ENCODE measurements at regions not wholly inside any gene's neighbourhood (a gene's known extent, or its start where the extent isn't known, plus 50 kb on each side); places are given as distances from the start of the nearest gene placed in this dataset.
"Not testable (repeated sequence)": the region's sequence is repeated elsewhere in the genome, so short reads cannot be mapped to it uniquely, and the experiment has no call there.

DNA sequence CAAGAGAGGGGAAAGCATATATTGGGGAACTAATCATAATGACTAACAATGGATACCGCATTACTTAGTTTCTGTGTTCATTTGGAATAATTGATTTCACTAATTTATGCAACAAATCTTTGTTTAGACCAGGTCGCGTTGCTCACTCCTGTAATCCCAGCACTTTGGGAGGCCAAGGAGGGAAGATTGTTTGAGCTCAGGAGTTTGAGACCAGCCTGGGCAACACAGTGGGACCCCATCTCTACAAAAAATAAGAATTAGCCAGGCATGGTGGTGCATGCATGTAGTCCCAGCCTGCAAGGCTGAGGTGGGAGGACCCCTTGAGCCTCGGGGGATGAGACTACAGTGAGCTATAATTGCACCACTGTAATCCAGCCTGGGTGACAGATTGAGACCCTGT, 585.7 kb upstream of the CBLB start:
- no peak for DNase-seq (ENCODE audit: low spot score)

DNA sequence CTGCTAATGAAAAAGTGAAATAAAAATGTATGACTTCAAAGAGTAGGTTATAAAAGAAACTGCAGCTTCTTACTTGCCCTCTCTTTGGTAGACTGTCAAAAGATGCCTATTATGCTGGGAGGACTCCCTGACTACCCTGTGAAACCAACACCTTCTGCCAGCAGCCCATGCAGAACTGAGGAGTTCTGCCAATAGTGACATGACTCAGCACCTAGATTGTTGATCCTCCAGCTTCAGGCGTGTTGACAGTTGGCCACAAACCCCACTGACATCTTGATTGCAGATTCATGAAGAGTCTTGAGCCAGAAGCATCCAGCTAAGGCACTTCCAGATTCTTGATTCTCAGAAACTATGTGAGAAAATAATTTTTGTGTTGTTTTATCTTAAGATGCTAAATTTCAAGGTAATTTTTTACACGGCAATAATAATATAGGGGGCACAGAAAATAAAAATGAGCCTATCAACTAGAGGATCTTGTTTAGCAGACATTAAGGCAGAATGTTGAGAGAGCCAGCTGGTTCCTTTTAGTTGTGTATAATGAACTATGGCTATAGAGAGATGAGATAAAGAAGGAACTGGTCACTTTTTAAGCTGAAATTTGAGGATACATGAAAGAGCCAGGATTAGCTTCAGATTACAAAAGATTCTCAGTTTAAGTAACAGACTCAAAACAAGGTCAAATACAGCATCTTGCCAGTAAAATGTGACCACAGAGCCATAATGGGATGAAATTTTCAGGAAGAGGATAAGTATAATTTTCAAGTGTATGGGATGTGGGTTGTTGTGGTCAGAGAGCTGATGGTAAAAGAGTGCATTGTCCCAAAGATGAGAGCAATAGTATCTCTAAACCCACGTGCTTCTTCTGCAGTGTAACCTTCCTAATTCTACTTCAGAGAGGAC, 588.7 kb upstream of the CBLB start:
- DNase-seq (ENCODE audit: low spot score): peak; percentile 87

DNA sequence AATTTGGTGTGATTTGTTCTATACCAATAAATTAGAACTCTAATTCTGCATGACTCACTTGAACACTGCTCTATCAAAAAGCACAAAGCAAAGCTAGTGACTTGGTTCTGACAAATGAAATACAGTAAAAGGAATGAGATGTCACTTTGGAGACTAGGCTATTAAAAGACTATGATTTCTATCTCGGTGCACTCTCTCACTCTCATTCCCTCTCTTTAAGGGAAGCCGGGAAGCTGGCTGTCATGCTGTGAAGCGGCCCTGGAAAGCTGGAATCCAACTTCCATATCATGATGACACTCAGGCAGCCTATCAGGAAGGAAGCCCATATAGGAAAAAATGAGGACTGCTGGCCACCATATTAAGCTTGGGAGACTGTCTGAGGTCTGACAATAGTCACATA, 590.1 kb upstream of the CBLB start:
- no peak for DNase-seq (ENCODE audit: low spot score)

DNA sequence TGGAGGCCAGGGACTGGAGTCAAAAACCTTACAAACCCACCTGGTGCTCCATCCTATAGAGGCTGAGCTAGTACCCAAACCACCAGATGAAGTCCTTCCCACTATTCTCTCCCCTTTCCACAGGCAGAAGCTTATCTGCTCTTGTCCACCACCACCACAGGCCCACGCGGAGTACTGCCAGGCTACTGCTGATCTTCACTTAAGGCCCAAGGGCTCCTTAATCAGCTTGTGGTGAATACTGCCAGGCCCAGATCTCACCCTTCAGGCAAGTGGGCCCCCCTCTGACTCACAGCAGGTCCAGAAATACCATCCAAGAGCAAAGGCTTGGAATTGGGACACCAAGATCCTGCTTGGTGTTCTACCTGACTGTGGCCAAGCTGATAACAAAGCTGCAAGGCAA, 598.1 kb upstream of the CBLB start:
- no peak for DNase-seq (ENCODE audit: low spot score)

DNA sequence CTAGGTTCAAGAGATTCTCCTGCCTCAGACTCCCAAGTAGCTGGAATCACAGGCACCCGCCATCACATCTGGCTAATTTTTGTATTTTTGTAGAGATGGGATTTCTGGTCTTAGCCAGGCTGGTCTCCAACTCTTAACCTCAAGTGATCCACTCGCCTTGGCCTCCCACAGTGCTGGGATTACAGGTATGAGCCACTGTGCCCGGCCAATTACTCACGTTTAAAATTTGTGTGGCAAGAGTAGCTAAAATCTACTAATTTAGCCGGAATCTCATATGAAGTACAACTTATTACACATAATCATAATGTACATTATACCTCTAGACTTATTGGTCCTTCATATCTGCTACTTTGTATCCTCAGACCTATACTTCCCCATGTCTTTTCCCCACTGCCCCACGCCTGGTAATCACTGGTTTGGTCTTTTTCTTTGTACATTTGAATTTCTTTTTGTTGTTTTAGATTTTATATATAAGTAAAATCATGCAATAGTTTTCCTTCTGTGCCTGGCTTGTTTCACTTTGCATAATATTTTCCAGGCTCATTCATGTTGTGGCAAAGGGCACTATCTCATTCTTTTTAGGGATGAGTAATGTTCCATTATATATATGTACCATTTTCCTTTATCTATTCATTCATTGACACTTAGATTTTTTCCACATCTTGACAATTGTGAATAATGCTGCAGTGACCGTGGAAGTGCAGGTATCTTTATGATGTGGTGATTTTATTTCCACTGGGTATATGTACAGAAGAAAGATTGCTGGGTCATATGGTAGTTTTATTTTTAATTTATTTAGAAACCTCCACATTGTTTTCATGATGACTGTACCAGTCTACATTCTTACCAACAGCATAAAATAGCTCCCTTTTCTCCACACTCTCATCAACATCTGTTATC, 605.0 kb upstream of the CBLB start:
- no peak for DNase-seq (ENCODE audit: low spot score)

DNA sequence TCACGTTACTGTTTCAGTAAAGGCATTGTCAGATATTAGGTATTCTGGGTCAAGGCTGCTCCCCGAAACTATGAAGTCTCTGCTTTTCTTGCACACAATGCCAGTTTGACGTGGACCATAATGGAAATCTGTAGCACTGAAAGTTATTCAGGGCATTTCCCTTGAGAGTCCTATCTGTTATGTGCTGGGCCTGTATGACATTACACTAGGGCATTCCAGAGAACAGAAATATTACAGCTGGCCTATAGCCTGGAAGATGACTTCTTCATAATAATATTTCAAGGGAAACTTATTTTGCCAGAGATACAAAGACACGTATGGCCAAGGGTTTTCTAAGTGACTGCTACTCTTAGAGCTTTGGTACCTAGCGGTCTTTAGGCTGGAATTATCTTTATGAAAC, 613.6 kb upstream of the CBLB start:
- no peak for DNase-seq (ENCODE audit: low spot score)

DNA sequence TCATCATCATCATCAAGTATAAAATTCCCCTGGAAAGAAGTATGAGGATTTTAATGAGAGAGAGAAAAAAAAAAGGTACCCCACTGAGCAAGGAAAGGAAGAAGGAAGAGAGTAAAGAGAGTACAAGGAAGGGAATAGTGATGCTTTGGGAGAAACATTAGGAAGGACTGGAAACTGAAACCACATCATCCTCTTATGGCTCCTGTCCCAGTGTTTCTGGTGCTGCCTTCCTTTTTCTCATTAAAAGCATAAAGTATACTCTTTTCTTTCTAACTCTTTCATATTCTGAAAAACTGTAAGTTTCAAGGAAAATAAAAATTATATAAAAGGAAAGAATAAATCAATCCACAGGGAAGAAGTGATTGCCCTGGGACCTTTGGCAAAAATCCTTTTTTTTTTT, 616.4 kb upstream of the CBLB start:
- no peak for DNase-seq (ENCODE audit: low spot score)

DNA sequence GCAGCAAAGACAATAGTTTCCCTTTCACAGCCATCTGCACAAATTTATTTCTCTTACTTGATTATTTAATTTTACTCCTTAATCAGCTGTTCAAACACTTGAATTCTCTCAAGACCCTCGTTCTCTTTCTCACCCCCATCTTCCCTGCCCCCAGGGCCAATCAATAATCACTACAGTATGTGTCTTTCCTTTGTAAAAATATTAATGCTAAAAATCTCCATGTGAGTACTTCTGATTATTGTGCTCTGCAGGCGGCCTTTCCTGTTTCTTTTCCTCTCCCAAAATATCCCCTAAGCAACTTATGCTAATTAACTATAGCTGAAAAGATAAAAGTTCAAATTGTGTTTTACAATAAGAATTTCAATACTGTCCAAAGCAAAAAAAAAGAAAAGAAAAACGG, 617.0 kb upstream of the CBLB start:
- DNase-seq (ENCODE audit: low spot score): no peak

DNA sequence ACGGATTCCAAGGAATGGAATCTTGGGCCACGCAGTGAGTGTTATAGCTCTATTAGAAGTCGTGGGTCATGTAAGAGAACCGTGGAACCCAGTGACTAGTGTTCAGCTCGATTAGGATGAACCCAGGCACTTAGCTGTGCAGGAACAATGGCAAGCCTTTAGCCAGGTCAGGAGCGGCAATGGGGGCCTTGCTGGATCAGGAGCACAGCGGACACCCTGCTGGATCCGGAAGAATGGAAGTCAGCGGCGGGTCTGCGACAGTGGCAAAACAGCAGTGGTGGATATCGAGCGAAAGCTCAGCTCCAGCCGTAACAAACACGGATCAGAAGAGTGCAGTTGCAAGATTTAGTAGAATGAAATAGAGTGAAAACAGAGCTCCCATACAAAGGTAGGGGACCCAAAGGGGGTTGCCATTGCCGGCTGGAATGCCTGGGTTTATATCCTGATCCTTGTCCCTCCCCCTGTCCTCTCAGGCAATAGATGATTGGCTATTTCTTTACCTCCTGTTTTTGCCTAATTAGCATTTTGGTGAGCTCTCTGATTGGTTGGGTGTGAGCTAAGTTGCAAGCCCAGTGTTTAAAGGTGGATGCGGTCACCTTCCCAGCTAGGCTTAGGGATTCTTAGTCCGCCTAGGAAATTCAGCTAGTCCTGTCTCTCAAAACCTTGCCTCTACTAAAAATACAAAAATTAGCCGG, 618.3 kb upstream of the CBLB start:
- DNase-seq (ENCODE audit: low spot score): not testable (repeated sequence)

DNA sequence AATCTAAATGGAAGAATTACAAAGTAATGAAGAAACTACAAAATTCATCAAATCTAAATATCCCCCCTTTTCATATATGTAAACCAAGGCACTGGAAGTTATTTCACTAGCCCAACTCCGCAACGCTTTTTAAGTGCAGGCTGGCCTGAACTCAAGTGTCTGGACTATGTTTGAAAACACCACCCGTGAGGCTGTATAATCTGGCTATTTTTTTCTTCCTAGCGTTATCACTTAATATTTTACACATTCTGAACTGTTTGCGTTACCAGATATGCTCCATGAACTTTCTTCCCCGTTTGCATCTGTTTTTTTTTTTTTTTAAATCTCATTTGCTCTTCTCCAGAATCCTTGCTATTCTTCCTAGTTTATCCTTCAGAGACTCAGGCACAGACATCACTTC, 619.5 kb upstream of the CBLB start:
- no peak for DNase-seq (ENCODE audit: low spot score)

DNA sequence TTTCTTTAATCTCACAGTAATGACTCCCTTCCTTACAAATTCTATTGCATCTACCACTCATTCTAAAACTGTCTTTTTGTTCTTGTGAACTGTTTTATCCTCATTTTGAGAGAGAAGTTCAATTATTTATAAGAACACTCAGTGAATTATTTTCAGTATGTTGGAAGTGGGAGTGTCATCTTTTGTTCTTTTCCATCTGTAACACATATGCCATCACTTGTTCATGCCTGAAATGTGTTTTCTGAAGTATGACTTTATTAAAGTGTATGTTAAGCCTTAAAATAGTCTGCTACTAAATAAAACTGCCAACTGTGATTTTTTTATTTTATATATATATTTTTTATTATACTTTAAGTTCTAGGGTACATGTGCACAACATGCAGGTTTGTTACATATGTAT, 623.0 kb upstream of the CBLB start:
- no peak for DNase-seq (ENCODE audit: low spot score)

DNA sequence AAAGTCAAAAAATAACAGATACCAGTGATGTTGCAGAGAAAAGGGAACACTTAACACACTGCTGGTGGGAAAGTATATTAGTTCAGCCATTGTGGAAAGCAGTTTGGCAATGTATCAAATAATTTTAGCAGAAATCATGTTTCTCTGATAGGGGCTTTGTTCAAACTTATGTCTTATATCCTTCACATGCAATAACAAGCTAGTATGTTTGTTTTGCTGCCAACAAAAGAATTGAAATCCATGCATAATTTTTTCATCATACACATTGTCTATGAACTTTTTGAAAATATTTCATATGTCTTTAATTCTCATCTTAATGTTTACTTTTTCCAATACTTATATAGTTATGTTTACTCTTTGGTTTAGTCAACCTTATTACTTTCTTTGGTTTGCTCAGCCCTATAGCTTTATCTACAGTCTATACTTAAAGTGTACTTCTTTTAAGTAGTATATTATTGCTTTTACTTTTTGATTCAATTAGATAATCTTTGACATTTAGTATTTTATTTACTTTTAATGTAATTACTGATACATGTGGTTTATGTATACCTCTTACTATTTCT, 639.6 kb upstream of the CBLB start:
- DNase-seq (ENCODE audit: low spot score): no peak

DNA sequence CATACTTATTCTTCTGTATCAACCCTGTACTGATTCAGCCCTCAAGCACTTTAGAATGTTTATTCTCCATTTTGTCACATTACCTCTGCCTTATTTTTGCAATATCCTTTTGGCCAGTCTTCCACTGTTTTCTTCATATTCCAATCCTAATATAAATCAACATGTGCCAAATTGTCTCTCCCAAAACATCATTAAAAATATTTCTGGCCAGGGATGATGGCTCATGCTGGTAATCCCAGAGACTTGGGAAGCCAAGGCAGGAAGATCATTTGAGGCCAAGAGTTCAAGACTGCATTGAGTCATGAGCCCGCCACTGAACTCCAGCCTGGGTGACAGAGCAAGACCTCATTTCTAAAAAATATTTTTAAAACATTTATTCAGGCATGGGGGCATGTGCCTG, 641.4 kb upstream of the CBLB start:
- DNase-seq (ENCODE audit: low spot score): no peak

DNA sequence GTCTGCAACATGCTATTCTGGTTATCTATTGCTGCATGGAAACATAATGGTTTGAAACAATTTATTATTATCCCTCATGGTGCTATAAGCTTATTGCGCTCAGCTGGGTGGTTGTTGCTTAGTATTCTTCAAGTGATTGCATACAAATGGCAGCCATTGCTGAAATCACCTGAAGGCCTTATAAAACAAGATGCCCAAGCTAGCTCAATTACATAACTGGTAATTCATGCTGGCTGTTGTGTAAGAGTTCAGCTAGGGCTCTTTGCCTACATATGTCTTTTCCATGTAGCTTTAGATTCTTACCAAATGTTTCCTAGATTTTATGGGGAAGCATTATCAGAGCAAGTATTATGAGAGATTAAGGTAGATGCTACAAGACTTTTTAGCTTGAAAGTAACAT, 644.0 kb upstream of the CBLB start:
- DNase-seq (ENCODE audit: low spot score): no peak

DNA sequence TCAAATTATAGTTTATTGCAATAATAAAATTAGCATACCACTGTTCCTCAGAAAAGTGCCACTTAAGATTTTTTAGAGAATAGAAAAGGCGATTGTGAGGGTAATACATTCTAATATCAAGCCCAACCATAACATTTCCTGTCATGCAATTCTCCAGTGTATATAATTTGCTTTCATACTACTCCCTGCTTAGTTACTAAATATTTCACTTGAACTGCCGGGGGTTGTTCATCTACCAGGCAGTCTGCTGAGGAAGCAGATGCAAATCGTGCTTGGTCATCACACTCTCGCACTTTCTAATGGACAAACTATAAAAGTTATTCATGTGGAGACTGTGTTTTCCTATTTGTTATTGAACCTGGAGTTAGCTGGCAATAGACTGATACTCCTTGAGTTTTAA, 645.6 kb upstream of the CBLB start:
- DNase-seq (ENCODE audit: low spot score): no peak

DNA sequence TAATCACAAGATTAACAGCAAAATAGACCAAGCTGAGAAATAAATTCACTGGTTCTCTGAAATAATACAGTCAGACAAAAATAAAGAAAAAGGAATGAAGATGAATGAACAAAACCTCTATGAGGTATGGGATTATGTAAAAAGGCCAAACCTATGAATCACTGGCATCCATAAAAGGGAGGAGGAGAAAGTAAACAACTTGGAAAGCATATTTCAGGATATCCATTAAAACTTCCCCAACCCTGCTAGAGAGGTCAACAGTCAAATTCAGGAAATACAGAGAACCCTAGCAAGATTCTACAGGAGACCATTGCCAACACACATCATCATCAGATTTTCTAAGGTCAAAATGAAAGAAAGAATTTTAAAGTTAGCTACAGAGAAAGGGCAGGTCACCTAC, 649.7 kb upstream of the CBLB start:
- DNase-seq (ENCODE audit: low spot score): peak; percentile 70

DNA sequence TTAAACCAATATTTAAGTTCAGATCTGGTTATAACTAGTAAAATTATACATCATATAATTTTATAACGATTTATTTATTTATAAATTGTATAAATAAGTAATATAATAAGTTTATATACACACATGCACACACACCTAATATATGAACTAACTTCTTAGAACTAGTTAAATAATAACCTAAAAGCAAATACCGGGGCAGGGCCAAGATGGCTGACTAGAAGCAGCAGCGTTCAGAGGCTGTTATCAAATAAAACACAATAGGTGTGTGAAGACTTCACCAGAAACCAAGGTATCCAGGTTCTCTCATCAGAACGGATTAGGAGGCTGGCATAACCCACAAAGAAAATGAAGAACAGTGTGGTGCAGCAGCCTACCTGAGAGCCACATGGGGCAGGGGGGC, 653.6 kb upstream of the CBLB start:
- DNase-seq (ENCODE audit: low spot score): no peak

DNA sequence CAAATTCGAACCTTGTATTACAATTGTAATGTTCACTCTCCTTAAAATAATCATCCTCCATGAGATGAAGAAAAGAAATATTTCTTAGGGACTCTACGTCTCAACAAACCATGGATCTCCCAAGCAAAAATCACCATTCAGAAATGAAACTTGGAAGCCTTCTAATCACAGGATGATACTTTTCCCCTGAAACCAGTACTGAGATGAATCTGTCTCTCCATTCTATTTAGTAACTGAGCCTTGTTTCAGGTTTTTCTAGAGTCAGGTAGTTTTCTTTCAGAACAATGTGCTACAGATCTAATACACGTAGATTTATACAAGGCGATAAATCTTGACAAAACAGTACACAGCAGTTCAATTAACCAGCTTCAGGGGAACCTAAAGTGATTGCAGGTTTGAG, 660.1 kb upstream of the CBLB start:
- DNase-seq (ENCODE audit: low spot score): no peak

DNA sequence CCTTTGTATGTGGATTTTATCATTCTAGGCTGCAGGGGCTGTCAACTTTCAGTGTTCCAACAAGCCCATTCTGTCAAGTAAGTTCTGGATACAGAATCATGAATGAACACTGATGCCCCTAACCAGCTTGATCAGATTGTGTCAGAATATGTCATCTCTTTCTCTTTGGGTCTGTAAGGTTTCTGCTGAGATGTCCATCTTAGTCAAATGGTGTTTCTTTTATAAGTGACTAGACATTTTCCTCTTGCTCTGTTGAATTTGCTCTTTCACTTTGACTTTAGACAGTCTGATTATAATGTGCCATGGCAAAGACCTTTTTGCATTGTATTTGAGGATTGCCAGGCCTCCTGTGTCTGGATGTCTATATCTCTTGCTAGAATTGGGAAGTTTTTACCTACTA, 660.9 kb upstream of the CBLB start:
- DNase-seq (ENCODE audit: low spot score): no peak

DNA sequence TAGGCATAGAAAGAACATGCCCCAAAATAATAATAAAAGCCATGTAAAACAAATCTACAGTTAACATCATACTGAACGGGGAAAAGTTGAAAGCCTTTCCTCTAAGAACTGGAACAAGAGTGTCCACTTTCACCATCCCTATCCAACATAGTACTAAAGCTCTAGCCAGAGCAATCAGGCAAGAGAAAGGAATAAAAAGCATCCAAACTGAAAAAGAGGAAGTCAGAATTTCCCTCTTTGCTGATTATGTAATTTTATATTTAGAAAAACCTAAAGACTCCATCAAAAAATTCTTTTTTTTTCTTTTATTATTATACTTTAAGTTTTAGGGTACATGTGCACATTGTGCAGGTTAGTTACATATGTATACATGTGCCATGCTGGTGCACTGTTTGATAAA, 661.6 kb upstream of the CBLB start:
- DNase-seq (ENCODE audit: low spot score): no peak

DNA sequence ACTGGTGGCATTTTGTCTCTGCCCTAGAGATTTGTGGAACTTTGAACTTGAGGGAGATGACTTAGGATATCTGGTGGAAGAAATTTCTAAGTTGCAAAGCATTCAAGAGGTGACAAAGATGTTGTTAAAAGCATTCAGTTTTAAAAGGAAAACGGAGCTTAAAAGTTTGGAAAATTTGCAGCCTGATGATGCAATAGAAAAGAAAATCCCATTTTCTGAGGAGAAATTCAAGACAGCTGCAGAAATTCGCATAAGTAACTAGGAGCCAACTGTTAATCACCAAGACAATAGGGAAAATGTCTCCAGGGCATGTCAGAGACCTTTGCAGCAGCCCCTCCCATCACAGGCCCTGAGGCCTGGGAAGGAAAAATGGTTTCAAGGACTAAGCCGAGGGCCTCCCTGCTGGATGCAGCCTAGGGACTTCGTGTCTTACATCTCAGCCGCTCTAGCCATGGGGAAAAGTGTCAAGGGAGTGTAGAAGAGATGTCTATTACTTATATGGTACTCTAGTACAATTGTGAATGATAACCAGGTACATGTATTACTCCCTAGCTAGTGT, 663.0 kb upstream of the CBLB start:
- DNase-seq (ENCODE audit: low spot score): not testable (repeated sequence)

Measured in A172 (cell line).